GM10248 (cell line): ENCODE measurements at regions not wholly inside any gene's neighbourhood (a gene's known extent, or its start where the extent isn't known, plus 50 kb on each side); places are given as distances from the start of the nearest gene placed in this dataset.

Experiments used
- CTCF ChIA-PET: fragments of 300-600 bp; sonication (Branson Sonifier 250); formaldehyde crosslinking; extraction: SDS; loops from one replicate; lab custom pipeline; 2021; ENCODE audit warnings: antibody characterized with exemption; lab: Yijun Ruan, JAX
- POLR2A ChIA-PET: fragments of 350-650 bp; sonication (Branson Sonifier 250); formaldehyde crosslinking; extraction: SDS; loops from one replicate; lab custom pipeline; 2020; ENCODE audit warnings: antibody characterized with exemption; lab: Yijun Ruan, JAX
- DNase-seq: peaks from one replicate; pipeline ENCODE4 v3.0.0; 2012; ENCODE audit errors: extremely low spot score
- TF ChIP-seq, protein P1 (sequence below): IDR thresholded peaks from 2 replicates; pipeline ENCODE4 v1.5.1; 2012; ENCODE audit warnings: mild to moderate bottlenecking, low read depth; ENCODE audit errors: extremely low read depth, missing control alignments, control extremely low read depth

DNA sequence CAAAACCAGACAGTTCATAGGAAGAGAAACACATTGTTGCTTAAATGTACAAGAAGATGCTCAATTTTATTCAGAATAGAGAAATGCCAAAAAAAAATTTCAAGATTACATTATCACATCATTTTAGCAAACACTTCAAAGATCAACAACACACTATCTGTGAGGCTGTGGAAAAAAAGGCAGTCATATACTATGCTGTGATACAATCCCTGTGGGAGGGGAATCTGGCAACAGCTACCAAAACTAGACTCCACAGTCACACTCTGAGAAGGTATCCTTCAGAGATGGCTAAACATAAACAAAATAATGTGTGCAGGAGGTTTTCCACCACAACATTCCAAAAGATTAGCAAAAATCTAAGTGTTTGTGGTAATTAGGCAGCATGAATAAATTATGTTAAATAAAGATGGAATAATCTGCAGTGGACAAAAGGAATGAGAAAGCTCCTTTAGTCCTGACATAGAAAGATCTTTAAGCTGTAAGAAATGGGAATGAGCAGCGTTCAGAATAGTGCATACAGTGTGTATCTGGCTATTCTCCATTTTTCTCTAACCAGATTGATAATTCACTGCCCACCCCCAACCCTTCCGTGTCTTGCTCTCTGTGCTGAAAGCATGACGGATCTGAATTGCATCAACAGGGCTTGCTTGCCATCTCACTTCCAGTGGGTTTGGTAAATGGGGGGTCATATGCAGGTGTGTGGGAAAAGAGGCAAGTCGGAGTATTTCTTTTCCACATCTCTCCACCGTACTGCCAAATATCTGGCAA, 329.6 kb downstream of the MBD2 start:
- CTCF ChIA-PET, result interaction anchor here (2.1 kb wide), 1 partner anchor 14 kb away, joined by 6 read pairs; no protein-coding TSS in a partner anchor
- DNase-seq, result no peak
- TF ChIP-seq, protein P1, sequence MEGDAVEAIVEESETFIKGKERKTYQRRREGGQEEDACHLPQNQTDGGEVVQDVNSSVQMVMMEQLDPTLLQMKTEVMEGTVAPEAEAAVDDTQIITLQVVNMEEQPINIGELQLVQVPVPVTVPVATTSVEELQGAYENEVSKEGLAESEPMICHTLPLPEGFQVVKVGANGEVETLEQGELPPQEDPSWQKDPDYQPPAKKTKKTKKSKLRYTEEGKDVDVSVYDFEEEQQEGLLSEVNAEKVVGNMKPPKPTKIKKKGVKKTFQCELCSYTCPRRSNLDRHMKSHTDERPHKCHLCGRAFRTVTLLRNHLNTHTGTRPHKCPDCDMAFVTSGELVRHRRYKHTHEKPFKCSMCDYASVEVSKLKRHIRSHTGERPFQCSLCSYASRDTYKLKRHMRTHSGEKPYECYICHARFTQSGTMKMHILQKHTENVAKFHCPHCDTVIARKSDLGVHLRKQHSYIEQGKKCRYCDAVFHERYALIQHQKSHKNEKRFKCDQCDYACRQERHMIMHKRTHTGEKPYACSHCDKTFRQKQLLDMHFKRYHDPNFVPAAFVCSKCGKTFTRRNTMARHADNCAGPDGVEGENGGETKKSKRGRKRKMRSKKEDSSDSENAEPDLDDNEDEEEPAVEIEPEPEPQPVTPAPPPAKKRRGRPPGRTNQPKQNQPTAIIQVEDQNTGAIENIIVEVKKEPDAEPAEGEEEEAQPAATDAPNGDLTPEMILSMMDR, result no peak
- POLR2A ChIA-PET, result no interaction called here

DNA sequence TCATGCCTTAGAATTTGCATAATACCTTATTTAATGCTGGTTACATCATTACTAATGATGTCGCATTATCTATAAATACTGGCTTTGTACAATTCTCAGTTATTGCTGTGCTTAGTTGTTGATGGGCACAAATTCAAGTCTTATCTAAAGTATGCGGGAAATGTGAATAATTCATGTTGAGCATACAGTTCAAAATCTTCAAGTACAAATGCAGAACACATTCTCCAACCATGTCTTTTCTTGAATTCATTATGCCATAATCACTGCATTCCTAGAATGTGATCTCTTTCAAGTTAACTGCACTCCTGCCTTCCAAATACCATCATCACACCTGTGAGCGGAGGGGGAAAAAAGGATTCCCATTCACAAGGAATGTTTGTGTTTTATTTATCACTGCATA, 337.0 kb downstream of the MBD2 start:
- TF ChIP-seq, protein P1, result no peak
- ChIA-PET POLR2A (no interaction called here), CTCF (no interaction called here)
- DNase-seq, result no peak

DNA sequence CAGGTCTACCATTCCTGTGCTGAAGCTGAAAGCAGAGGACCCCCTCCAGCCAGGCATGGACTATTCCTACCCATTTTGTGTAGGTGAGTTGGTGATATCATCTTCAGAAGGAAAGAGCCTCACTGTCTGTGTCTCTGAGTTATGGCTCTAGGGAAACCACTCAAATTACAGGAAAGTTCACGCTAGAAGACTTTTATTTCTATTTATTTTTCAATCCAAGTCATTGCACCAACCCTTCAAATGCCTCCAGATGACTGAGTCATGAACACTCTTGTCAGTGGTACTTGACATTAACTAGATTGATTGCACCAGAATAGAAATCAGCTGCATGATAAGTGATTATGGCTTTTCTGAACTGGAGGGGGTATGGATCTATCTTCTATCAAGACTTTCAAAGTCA, 338.4 kb downstream of the MBD2 start:
- CTCF ChIA-PET, result interaction anchor here (1.0 kb wide), 1 partner anchor 22 kb away, joined by 4 read pairs; no protein-coding TSS in a partner anchor
- POLR2A ChIA-PET, result no interaction called here
- TF ChIP-seq, protein P1, result no peak

DNA sequence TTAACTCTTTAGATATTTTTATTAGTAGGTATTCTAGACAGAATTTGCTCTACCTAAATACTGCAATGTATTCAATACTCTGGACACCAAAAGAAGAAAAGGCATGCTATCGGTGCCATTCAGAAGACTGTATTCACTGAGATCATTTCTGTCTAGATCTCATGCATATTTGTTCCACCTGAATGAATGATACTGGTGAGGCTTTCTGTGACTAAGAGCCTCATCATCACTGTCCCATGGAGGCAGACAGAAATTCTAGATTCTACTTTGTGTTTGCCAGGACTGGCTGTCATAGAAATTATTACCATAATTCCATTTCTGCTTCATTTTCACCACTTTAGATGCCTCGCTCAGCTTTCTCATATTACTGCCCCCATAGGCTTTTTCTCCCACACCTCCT, 340.7 kb downstream of the MBD2 start:
- ChIA-PET POLR2A (no interaction called here), CTCF (no interaction called here)
- no peak for DNase-seq

More for the DNA sequence above, 338.4 kb downstream of the MBD2 start:
- no peak for DNase-seq

DNA sequence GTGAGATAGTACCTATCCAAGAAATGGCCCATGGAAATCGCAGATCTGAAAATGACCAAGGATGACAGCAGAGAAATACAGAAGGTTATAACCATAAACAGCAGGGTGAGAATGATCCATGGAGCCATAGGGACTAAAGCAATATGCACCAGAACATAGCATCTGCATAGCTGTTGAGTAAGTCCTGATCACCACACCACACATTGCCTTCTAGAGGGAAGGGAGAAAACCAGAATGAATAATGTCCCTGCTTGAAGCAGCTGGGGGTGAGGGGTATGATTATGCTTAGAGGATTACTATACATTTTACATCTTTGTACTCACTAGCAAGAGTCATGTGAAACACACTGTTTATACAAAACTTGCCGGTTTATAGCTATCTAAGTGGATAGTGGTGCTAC, 350.4 kb downstream of the MBD2 start:
- DNase-seq, result no peak
- ChIA-PET POLR2A (no interaction called here), CTCF (no interaction called here)
- TF ChIP-seq, protein P1, result no peak

More for the DNA sequence above, 340.7 kb downstream of the MBD2 start:
- TF ChIP-seq, protein P1, result no peak

DNA sequence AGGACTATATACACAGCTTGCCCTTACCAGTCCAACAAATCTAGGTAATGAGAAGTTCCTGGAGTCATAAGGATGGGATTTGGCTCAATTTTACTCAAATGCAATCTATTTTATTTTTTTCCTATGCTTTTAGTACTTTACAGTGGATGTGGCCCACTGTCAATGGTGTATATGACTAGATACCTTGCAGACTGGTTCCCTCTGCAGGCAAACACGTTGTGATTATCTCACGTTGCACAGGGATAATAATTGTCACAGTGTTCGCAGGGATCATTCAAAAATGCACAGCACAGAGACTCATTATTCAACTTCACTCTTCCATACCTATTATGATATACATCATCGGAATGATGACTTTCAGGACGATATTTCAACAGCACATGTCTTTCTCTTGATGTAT, 359.7 kb downstream of the MBD2 start:
- ChIA-PET POLR2A (no interaction called here), CTCF (no interaction called here)
- TF ChIP-seq, protein P1, result no peak
- no peak for DNase-seq

DNA sequence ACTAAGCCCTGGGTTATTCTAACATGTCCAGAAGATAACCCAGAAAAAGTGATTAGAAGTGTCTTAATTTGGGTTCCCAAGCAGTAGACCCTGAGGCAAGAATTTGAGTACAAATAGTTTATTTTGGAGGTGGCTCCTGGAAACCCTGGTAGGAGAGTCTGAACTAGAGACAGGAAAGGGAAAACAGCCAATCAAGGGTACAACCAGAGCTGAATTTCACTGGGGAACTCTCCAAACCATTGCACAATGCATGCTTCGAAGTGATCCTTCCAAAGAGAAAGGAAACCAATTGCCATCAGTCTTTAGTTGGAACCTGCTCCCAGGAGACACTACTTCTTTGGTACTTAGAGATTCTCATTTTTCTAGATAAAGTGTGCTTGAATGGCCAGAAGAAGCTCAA, 361.5 kb downstream of the MBD2 start:
- TF ChIP-seq, protein P1, result no peak
- CTCF ChIA-PET, result no interaction called here

More for the DNA sequence above, 361.5 kb downstream of the MBD2 start:
- POLR2A ChIA-PET, result no interaction called here
- no peak for DNase-seq
